ENCODE measurements at regions not wholly inside any gene's neighbourhood (a gene's known extent, or its start where the extent isn't known, plus 50 kb on each side); places are given as distances from the start of the nearest gene placed in this dataset.

DNA sequence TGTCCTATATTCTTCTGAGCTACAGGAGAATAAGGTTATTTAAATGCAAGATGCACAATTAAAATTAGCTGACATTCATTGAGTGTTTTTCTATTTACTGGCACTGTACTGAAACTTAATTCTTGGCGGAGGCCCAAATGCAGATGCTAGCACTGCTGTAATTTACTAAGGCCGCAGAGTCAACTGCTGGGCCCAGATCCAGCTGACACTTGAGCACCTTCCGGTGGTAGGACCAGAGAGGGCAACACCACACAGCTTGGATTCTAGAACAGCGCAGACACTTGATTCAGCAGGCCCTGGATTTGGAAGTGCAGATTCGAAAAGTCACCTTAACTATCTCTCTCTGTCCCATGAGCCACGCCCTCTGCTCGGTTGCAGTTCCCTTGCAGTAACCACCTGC lies 228.6 kb upstream of the TMEM72 start:
- DNase-seq (ENCODE audit: low read depth), result no peak

DNA sequence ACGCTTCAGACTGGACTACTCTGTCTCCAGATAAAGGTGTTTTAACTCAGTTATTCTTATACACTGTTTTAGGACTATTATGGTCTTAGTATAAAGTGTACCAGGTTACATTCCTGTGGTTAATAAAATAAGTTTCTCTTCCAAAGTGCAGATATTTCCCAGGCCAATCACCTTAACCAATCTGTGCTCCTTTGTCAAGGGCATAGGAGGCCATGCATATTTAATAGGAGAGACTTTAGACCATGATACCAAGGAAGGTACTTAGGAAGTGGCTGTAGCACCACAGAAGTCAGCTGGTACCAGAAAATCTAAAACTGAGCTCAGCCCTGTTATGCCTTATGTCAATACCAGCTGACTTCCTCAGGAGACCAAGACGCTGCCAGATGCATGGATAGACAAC lies 226.5 kb upstream of the TMEM72 start:
- DNase-seq (ENCODE audit: low read depth), result no peak

DNA sequence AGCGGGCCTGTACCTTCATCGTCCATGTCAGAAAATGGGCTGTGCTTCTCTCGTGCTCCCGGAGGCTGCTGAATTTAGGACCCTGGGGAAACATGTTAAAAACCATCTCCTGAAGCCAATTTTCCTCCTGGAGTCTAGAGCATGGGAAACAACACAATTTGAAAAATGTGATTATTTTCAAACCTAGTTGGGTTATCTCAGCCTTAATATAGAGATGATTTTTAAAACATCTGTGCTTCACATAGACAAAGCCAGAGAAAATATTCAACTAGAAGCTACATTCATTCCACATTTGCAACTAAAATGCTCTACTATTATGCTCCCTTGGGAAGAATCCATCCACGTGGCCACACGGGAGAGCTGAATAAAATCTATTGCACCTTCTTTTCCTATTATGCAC lies 225.9 kb upstream of the TMEM72 start:
- no peak for DNase-seq (ENCODE audit: low read depth)

DNA sequence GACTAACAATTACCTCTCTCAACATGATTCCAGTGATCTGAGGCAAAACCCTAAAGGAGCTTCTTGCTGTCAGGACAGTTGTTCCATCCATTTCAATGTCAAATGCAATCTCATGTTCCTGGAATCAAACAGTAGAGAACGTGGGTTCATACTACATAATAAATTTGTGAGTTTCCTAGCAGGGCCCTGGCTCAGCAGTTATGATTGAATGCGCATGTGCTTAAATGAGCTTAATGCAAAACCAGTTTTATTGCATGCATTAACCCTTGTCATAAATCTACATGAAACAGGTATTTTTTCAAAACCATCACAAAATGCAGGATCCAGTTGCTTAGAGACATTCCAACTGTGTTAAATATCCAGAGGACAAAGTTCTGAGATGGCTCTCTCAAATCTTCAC lies 225.4 kb upstream of the TMEM72 start:
- DNase-seq (ENCODE audit: low read depth), result no peak

DNA sequence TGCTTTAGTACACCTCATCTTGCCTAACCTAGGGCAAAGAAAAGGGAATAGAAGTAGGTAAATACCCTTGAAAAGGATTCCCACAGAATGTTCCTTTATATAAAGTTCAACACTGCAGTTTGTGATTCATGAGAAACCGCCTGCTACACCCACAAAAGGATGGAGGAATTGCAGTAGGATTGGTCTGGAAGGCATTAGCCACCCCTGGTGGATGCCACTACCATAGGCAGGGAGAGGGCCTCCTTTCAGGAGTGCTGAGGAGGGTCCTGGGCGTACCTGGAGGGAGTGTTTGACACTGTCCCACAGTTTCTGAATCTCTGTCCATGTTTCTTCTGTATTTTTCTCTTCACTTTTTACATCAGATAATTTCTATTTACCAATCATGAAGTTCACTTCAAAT lies 221.8 kb upstream of the TMEM72 start:
- no peak for DNase-seq (ENCODE audit: low read depth)

DNA sequence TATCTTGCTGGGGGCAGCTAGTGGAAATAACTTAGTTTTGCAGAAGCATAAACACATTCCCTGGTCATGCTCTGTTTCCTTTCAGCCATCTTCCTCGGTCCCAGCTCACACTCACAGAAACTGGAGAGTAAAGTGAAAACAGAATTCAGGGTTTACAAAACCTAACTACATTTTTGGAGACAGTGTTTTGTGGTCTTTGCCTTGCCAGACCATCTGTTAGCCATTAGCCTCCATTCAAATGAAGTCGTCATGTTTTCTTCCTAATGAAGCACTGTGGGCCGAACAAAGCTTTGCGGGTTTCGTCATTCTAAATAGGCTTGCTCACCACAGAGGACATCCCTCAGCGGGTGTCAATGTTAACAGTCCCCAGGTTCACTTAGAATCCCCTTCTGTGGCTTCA lies 214.6 kb upstream of the TMEM72 start:
- DNase-seq (ENCODE audit: low read depth), result peak; percentile 89

DNA sequence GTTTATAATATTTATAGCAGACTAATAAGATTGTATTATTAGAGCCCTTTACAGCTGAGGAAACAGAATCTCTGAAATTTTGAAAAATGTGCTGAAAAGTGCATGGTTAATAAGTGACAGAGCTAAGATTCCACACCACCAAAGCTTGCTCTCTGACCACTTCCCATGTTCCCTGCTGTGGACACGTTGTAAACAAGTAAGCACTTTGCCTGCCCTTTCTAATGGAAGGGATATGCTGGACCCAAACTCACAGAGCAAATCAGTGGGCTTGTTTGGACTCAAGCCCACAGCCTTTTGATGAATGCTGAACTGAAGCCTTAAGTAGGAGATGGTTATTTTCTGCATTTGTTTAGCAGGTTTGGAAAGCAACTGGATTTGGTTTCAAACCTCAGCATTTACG lies 214.0 kb upstream of the TMEM72 start:
- DNase-seq (ENCODE audit: low read depth), result no peak

DNA sequence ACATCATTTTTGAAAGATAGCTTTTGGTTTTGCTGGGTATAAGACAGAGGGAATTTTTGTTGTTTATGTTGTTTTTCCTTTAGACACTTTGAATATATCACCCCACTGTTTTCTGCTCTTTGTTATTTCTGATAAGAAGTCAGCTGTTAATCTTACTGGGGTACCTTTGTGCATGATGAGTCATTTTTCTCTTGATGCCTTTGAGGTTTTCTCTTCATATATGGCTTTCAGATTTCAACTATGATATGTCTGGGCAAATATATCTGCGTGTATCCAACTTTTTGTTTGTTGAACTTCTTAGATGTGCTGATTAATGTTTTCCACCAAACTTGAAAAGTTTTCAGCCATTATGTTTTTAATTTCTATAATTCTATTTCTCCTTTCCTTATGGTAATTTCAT lies 208.6 kb upstream of the TMEM72 start:
- no peak for DNase-seq (ENCODE audit: low read depth)

DNA sequence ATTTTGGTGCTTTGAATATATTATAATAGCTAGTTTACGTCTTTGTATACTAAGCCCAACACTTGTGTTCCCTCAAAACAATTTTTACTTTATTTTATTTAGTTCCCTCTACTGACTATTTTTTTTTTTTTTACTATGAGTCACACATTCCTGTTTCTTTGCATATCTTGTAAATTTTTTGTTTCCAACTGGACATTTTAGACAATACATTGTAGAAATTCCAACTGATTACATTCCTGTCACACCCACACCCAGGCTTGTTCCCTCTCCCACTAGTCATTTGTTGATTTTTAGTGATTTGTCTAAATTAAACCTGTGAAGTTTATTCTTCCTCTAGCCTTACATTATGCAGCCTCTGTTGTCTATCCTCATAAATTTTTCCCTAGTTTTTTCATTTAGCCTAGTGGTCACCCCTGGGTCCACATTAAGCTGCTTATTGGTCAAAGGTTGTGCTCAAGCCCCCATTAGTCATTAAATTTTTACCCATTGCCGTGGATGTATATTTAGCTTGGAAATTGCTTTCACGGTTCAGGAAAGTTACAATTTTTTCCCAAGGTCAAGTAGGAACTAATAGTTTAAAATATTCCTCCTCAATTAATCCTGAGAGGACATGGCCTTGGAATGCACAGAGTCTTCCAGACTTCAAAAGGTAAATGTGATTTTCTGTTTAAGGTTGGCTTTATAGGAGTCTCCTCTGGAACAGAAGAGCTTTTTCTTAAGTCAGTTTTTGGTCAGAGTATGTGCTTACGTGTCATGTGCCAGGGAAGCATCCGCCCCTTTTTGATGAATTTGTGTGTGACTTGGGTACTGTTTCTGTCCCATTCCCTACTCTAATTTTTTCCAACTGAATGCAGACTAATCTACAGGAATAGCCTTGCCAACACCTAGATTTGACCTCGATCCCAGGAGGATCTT lies 207.6 kb upstream of the TMEM72 start:
- DNase-seq (ENCODE audit: low read depth), result no peak

DNA sequence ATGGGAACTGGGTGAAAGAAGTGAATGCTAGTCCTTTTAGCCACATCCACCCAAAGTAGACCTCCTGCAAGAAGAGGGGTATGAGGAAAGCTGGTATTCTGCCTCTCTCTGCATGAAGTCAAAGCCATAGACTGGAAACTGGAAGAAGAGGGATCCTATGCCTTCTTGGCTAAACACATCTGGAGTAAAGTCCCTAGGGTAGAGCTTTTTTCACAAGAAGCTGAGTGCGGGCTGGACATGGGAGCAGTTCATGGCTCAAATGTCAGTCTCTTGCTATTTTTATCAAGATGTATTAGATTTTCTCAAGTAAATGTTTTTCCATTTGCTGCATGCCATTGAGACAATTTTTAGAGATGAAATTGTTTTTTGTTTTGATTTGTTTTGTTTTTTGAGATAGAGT lies 206.5 kb upstream of the TMEM72 start:
- DNase-seq (ENCODE audit: low read depth), result no peak

DNA sequence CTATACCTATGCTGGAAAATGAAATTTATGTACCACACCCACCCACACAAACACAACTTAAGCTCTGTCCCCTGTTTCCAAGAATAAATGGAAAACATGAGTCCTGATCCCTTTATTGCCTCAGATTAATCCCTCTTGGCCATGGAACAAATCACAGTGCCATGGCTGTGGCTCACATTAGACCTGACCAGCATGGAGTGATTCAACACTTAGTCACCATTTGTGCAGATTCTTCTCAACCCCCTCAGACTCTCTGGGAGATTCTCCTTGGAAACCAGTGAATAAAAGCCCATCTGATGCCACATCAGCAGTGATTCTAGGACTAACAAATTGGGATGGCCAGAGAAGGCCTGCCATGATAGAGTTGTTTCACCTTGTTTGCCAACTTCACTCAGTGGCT lies 204.4 kb upstream of the TMEM72 start:
- DNase-seq (ENCODE audit: low read depth), result no peak

DNA sequence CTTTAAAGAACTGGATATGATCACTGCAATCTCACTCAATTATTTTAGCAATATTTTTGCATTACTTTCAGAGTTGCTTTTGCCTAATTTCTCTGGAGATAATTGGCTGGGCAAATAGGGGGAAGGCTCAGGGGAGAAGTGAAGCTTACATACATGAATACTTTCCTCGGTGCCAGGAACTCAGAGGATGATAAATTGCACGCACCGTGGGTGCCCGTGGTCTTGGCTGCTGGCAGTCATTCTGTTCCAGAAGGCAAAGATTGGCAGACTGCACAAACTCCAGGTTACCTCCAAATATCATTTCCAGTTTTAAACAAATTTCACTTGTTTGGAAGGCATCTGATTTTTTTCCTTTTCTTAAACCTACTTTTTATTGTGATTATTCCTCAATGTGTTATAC lies 197.8 kb upstream of the TMEM72 start:
- DNase-seq (ENCODE audit: low read depth), result no peak

DNA sequence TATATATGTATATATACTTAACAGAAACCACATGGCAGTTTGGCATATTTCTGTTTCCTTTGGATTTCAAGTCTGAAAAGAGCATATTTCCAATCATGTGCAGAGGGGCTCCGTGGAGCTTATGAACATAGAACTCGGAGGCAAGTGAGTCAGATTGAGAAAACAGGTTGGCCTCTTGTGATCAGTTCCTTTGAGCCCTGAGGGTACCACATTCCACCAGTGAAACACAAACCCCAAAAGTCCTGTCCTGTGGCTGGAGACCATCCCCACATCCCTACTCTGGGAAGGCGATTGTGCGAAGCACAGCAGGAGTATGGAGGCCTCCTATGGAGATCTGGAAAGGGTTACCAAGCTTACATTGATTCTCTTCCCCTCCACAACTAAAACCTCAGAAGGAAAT lies 196.7 kb upstream of the TMEM72 start:
- no peak for DNase-seq (ENCODE audit: low read depth)

DNA sequence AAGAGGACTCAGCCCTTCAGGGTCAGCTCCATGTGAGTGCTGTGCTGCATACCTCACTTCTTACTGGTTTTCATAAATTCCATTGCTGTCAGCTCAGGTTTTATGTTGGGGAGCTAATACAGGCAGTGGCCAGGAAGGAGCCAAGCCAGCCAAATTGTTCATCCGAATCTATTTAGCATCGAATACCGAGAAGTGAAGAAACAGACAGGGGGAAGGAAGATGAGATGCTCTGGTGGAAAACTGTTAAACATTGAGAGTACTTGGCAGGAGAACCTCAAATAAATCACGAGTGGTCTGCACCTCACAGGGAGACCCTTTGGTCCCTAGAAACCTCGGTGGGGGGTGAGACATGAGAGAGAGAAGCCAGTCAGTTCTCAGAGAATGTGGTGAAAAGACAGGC lies 196.0 kb upstream of the TMEM72 start:
- DNase-seq (ENCODE audit: low read depth), result no peak

DNA sequence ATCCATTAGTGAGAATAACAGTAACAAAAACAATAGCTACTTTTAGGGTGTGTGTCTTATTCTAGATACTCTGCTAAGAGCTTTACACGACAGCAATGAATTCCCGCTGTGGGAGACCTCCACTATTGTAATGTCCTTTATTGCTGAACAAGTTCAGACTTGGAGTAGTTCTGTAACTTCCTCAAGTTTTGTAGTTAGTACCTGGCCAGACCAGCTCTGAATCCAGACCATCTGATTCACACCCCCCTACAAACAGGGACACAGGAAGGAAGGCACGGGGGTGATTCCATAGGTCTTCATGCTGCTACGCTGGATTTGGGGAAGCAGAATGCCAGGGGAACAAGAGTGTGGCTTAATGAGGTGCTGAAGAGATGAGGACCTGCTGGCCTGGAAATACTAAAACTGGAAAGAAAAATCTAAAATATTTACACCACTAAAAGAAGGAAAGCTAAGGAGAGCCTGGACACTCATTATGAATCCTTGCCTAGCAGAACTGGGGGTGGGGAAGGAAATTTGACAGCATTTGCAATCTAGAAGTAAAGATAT lies 194.6 kb upstream of the TMEM72 start:
- no peak for DNase-seq (ENCODE audit: low read depth)

DNA sequence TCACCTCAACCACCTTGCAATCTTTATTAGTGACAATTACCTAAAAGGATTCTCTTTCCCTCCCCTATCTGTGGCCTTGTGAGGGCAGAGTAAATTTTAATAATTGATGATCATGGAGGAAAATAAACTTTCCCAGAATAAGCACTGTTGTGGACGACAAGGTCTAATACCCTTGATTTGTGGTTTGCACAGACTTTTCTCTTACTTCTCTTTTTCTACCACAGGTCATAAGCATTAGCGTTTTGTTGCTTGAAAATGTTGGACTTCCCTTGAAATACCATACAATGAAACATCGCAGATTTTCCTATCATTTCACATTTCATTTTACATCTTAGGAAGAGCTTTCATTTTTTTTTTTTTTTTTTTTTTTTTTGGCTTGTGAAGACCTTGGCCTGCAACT lies 188.1 kb upstream of the TMEM72 start:
- no peak for DNase-seq (ENCODE audit: low read depth)

DNA sequence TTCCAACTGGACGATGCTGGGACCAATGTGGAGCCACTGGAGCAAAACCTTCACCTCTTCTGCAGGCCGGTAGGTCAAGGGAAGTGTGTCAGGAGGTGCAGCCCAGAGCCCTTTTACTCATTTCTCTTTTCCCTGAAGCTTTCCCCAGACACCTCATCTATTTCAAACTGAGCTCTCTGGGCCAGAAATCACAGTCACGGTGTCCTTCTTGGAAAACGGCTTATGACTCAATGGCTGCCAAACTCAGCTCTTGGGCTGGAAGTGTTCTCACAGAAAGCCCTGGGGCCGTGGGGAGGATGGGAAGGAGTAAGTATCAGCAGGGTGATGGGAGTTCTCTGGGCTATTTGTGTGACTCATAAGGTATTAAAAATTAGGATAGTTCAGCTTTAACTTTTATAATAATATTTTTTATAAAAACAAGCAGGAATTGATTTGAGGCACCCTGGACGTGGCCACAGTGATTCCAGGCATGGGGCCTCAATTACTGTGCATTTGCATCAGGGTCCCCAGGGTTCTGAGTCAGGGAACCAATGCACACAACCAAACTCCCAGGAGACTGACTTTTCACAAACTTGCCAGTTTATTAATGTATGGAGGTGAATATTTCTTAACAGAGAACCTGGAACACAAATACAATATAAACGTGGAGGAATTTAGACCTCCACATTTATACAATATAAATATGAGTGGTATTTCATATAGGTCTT lies 187.4 kb upstream of the TMEM72 start:
- DNase-seq (ENCODE audit: low read depth), result peak; percentile 57

DNA sequence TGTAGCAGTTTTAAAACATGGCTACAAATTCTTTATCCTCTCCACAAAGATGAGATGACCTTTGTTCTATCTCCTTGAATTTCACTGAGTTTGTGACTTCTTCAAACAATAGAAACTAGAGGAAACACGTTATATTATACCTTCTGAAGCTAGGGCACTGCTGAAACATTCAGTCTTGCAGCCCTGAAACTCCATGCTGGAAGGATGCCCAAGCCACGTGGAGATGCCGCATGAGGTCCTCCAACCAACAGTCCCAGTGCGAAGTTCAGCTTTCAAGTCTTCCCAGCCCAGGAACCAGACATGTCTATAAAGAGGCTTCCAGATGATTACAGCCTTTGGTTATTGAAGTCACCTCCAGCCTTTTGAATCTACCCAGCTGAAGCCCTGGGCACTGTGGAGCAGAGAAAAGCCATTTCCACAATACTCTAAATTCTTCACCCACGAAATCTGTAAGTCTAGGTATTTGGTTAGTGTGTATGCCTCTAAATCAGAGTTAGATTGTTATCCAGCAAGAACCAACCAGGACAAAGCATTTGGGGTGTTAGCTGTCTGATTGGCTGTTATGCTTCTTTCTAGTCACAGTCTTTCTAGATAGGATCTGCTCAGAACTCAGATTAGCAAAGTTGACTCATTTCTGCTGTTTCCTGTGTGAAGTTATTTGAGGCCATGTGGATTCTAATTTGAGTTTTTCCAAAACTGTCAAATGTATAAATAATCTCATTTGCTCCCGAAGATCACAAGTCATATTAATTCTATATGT lies 186.5 kb upstream of the TMEM72 start:
- DNase-seq (ENCODE audit: low read depth), result no peak

DNA sequence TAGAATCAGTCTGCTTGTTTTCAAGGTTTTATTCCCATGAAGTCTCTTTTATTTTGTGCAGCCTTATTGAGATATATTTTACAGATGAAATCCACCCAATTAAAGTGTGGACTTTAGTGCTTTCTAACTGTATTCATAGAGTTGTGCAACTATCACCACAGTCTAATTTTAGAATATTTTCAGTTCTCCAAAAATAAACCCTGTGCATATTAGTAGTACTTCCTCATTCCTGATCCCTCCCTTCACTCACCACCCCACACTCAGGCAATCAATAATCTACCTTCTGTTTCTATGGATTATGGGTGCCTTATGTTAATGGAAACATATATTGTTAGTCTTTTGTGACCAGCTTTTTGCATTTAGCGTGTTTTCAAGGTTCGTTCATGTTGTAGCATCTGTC lies 185.7 kb upstream of the TMEM72 start:
- no peak for DNase-seq (ENCODE audit: low read depth)

DNA sequence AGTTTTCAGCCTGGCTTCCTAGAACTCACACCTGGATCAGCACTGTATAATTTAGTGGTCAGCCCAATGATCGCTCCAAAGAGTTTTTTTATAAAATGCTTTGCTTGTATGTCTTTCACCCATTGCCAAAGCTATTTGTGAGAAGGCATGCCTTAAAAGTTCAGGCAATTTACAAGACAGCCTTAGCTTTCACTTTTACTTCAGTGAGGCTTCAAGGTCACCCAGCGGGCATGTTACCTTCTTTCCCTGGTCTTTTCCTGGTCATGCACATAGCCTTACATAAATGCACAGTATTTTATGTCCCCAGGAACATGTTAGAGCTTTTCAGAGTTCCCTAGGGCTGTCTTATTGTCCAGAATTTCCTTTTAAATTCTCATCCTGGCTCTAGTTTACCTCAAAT lies 179.9 kb upstream of the TMEM72 start:
- no peak for DNase-seq (ENCODE audit: low read depth)

DNA sequence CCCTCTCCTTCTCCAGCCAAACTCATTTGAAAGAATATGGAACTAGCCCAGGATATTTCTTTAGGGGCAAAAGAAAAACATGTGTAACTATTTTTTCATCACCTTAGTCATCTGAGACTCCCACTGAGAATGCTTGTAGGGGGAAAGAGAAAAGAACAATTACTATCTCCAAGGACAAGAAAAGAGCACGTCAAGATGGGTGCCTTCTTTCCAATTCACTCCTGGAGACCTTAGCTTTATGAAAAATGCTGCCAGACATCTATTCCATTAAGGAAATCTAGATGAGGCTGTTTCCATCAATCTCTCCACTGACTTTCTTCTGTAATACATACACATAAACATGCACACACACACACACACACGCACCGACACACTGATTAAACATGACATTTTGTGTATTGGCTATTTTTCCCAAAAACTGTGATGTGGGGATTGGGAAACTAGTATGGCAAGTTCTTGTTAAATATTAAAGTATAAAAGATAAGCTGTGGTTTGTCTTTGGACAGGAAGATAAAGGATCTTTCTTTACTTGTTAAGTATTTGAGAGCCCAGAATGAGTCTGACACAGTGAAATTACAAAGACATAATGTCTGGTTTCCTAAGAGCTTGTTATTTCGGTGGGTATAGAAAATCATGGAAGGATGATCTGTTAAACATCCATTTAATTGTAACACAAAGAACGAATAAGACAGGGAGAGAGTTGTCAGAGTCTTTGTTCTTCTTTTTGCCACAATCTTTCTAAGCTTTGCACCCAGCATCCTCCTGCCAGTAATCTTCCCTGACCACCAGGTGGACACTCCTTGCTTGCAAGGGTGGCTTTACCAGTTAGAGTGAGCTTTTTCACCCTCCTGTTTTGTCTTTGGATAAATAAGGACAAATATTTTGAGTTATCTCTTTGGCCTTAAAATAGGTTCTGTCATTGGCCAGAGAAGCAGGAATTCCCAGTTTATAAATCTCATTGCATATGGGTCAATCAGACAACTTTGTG lies 177.3 kb upstream of the TMEM72 start:
- no peak for DNase-seq (ENCODE audit: low read depth)

Data from forelimb muscle (tissue), 1 donor.